ENCODE measurements at regions not wholly inside any gene's neighbourhood (a gene's known extent, or its start where the extent isn't known, plus 50 kb on each side); places are given as distances from the start of the nearest gene placed in this dataset.

DNA sequence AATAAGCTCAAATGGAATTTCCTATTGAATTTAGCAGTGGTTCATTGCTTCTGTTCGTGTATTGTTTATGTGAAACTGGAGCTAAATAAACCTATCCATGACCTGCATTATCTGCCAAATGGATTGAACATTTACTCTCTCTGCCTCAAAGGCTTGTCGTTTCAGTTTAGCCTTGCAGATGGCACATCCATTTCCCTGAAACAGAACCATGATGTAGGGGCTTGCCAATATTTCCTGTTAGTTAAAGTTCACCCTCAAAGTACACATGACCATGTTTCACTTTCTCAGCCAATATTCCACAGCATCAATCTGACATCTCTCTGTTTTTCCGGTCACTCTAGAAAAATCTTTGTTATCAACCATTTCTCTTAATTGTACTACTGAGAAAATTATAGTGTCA is 545.3 kb downstream of the TAF11L14 start:
- Histone ChIP-seq H3K4me3 (ENCODE audit: low read depth in 1 of 2, low read length in 2 of 2) (no peak overlapping the region), H4K20me1 (ENCODE audit: insufficient read depth, low read length) (no peaks in the 10 kb centered on the region), H3K27me3 (ENCODE audit: insufficient read depth, low read length, poor library complexity) (no peaks in the 10 kb centered on the region), H3K4me1 (ENCODE audit: insufficient read depth, low read length) (no peaks in the 10 kb centered on the region), H3K9me3 (ENCODE audit: insufficient read depth, low read length, severe bottlenecking) (no peaks in the 10 kb centered on the region), H3K36me3 (ENCODE audit: insufficient read depth, low read length) (no peaks in the 10 kb centered on the region), H3K79me2 (ENCODE audit: insufficient read depth, low read length) (no peaks in the 10 kb centered on the region), H2AFZ (ENCODE audit: low read depth, low read length) (no peak overlapping the region), H3K9ac (ENCODE audit: low read depth, low read length) (no peak overlapping the region), H3K27ac (ENCODE audit: low read length) (no peak overlapping the region), H3K4me2 (ENCODE audit: insufficient read depth, low read length) (no peak overlapping the region)
- DNase-seq (no peak), ATAC-seq (ENCODE audit: insufficient read depth, low read depth) (no peak)
- TF ChIP-seq, protein P1, sequence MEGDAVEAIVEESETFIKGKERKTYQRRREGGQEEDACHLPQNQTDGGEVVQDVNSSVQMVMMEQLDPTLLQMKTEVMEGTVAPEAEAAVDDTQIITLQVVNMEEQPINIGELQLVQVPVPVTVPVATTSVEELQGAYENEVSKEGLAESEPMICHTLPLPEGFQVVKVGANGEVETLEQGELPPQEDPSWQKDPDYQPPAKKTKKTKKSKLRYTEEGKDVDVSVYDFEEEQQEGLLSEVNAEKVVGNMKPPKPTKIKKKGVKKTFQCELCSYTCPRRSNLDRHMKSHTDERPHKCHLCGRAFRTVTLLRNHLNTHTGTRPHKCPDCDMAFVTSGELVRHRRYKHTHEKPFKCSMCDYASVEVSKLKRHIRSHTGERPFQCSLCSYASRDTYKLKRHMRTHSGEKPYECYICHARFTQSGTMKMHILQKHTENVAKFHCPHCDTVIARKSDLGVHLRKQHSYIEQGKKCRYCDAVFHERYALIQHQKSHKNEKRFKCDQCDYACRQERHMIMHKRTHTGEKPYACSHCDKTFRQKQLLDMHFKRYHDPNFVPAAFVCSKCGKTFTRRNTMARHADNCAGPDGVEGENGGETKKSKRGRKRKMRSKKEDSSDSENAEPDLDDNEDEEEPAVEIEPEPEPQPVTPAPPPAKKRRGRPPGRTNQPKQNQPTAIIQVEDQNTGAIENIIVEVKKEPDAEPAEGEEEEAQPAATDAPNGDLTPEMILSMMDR (IDR thresholded peaks at IDR 0.05; ENCODE audit: borderline replicate concordance, extremely low read depth, low read length, poor library complexity, severe bottlenecking): no peak
- no peak for TF ChIP-seq EZH2 (IDR thresholded peaks at IDR 0.05; ENCODE audit: borderline replicate concordance, low read depth, low read length, severe bottlenecking)

DNA sequence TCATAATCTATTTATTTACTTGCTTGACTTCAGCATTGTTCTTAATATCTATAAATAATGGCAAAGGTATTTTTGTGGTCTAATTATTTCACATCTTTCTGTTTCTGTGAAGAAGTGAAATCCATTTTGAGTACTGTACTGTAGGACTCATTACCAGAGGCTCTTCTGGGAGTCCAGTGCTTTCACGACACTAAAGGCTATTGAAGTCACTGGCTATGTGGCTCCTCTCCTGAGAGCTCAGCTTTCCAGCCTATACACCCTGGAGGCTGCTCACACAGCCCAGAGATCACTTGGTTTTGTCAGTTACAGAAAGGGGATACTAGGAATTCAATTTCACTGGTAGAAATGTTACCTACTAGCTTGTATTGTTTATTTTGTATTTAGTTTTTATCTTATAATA is 547.3 kb downstream of the TAF11L14 start:
- Histone ChIP-seq H3K4me1 (ENCODE audit: insufficient read depth, low read length) (no peaks in the 10 kb centered on the region), H4K20me1 (ENCODE audit: insufficient read depth, low read length) (no peaks in the 10 kb centered on the region), H3K79me2 (ENCODE audit: insufficient read depth, low read length) (no peaks in the 10 kb centered on the region), H3K27me3 (ENCODE audit: insufficient read depth, low read length, poor library complexity) (no peaks in the 10 kb centered on the region), H3K4me3 (ENCODE audit: low read depth in 1 of 2, low read length in 2 of 2) (no peak overlapping the region), H3K9ac (ENCODE audit: low read depth, low read length) (no peak overlapping the region), H3K27ac (ENCODE audit: low read length) (no peak overlapping the region), H3K4me2 (ENCODE audit: insufficient read depth, low read length) (no peak overlapping the region), H2AFZ (ENCODE audit: low read depth, low read length) (no peak overlapping the region), H3K9me3 (ENCODE audit: insufficient read depth, low read length, severe bottlenecking) (no peaks in the 10 kb centered on the region), H3K36me3 (ENCODE audit: insufficient read depth, low read length) (no peaks in the 10 kb centered on the region)
- DNase-seq: no peak
- ATAC-seq (ENCODE audit: insufficient read depth, low read depth): no peak
- TF ChIP-seq EZH2 (IDR thresholded peaks at IDR 0.05; ENCODE audit: borderline replicate concordance, low read depth, low read length, severe bottlenecking): no peak
- TF ChIP-seq, protein P1 (IDR thresholded peaks at IDR 0.05; ENCODE audit: borderline replicate concordance, extremely low read depth, low read length, poor library complexity, severe bottlenecking): no peak

DNA sequence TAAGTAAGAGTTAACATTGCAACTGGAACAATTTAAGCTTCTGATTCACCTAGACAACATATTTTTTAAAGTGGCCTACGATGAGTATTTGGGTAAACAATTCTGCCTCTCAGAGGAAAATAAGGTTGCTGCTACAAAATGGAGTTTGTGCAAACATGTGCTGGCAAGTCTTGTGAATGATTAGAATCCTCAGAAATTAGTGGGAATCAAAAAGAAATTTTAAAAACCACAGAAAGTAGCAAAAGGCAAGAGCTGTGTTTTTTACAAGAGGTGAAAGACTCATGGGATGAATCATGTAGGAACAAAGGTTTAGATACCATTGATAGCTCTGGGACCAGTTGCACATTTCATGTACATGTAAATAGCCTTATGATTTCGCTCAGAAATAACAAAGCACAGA is 561.6 kb downstream of the TAF11L14 start:
- peaks cover 10% of the 10 kb centered on the region for H3K9me3 ChIP-seq (ENCODE audit: insufficient read depth, low read length, severe bottlenecking)
- H3K4me3 ChIP-seq (ENCODE audit: low read depth in 1 of 2, low read length in 2 of 2): no peak overlapping the region
- no peaks in the 10 kb centered on the region for H3K27me3 ChIP-seq (ENCODE audit: insufficient read depth, low read length, poor library complexity)
- ATAC-seq (ENCODE audit: insufficient read depth, low read depth): no peak
- no peaks in the 10 kb centered on the region for H3K79me2 ChIP-seq (ENCODE audit: insufficient read depth, low read length)
- no peak overlapping the region for H2AFZ ChIP-seq (ENCODE audit: low read depth, low read length)
- H3K4me1 ChIP-seq (ENCODE audit: insufficient read depth, low read length): no peaks in the 10 kb centered on the region
- TF ChIP-seq, protein P1 (IDR thresholded peaks at IDR 0.05; ENCODE audit: borderline replicate concordance, extremely low read depth, low read length, poor library complexity, severe bottlenecking): no peak
- no peak for TF ChIP-seq EZH2 (IDR thresholded peaks at IDR 0.05; ENCODE audit: borderline replicate concordance, low read depth, low read length, severe bottlenecking)
- H4K20me1 ChIP-seq (ENCODE audit: insufficient read depth, low read length): no peaks in the 10 kb centered on the region
- no peak for DNase-seq
- H3K9ac ChIP-seq (ENCODE audit: low read depth, low read length): no peak overlapping the region
- no peak overlapping the region for H3K27ac ChIP-seq (ENCODE audit: low read length)
- H3K4me2 ChIP-seq (ENCODE audit: insufficient read depth, low read length): no peak overlapping the region
- no peaks in the 10 kb centered on the region for H3K36me3 ChIP-seq (ENCODE audit: insufficient read depth, low read length)

DNA sequence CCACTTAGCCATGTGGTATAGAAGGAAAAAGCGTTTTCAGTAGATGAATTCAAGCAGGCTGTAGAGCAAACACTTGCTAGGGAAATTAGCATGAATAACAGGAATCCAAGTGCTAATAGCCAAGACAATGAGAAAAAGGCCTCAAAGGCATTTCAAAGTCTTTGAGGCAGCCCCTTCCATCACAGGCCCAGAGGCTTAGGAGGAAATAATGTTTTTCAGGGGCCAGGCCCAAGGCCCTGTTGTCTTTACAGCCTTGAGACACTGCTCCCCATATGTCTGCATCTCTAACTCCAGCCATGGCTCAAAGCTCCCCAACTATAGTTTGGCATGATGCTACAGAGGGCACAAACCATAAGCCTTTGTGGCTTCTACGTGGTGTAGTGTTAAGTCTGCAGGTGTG is 563.5 kb downstream of the TAF11L14 start:
- H3K4me3 ChIP-seq (ENCODE audit: low read depth in 1 of 2, low read length in 2 of 2): no peak overlapping the region
- TF ChIP-seq EZH2 (IDR thresholded peaks at IDR 0.05; ENCODE audit: borderline replicate concordance, low read depth, low read length, severe bottlenecking): no peak
- TF ChIP-seq, protein P1 (IDR thresholded peaks at IDR 0.05; ENCODE audit: borderline replicate concordance, extremely low read depth, low read length, poor library complexity, severe bottlenecking): no peak
- H4K20me1 ChIP-seq (ENCODE audit: insufficient read depth, low read length): no peaks in the 10 kb centered on the region
- no peaks in the 10 kb centered on the region for H3K36me3 ChIP-seq (ENCODE audit: insufficient read depth, low read length)
- DNase-seq (no peak), ATAC-seq (ENCODE audit: insufficient read depth, low read depth) (no peak)
- H3K9ac ChIP-seq (ENCODE audit: low read depth, low read length): no peak overlapping the region
- H3K79me2 ChIP-seq (ENCODE audit: insufficient read depth, low read length): no peaks in the 10 kb centered on the region
- no peak overlapping the region for H2AFZ ChIP-seq (ENCODE audit: low read depth, low read length)
- no peak overlapping the region for H3K4me2 ChIP-seq (ENCODE audit: insufficient read depth, low read length)
- no peak overlapping the region for H3K27ac ChIP-seq (ENCODE audit: low read length)
- no peaks in the 10 kb centered on the region for H3K27me3 ChIP-seq (ENCODE audit: insufficient read depth, low read length, poor library complexity)
- no peaks in the 10 kb centered on the region for H3K4me1 ChIP-seq (ENCODE audit: insufficient read depth, low read length)
- peaks cover 10% of the 10 kb centered on the region for H3K9me3 ChIP-seq (ENCODE audit: insufficient read depth, low read length, severe bottlenecking)

All from DND-41 (cell line).